ENCODE measurements at regions not wholly inside any gene's neighbourhood (a gene's known extent, or its start where the extent isn't known, plus 50 kb on each side); places are given as distances from the start of the nearest gene placed in this dataset.
"Not testable (repeated sequence)": the region's sequence is repeated elsewhere in the genome, so short reads cannot be mapped to it uniquely, and the experiment has no call there.

DNA sequence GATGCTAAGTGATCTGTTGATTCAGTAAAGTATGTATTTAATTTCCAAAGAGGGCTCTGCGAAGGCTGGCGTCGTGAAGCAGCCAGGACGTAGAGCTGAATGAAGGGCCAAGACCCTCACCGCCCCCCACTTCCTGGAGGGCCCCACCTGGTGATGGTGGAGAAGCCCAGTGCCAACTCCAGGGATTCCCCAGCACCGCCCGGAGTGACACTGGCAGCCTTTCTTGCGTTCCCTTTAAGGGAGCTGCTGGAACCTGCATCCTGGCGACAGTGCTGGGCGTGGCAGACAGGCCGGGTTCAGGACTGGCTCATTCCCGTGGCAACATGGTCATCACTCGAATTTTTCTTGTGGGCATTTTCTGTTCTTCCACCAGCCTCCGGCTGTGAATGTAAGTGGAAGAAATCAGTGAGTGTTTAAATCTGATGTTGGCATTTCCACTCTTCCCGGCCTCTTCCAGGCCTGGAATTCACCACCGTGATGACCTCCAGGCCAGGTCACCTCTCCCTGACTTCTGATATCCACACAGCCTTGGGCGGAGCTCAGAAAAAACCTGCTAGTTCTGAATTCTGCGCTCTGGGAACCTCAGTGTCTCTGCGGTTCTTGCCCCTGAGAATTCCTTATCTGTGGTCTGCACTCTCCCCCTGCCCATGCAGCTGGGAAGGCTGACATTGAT lies 57.4 kb upstream of the DACT2 start:
- DNase-seq (ENCODE audit: low read depth), result no peak
- H3K4me3 ChIP-seq (ENCODE audit: low read depth, low read length), result no peak overlapping the region
- no peak for TF ChIP-seq MYC (IDR thresholded peaks at IDR 0.05; ENCODE audit: low read depth, low read length)
- TF ChIP-seq POLR2A (IDR thresholded peaks at IDR 0.05; ENCODE audit: extremely low read depth, insufficient read length), result no peak
- TF ChIP-seq, protein P1, sequence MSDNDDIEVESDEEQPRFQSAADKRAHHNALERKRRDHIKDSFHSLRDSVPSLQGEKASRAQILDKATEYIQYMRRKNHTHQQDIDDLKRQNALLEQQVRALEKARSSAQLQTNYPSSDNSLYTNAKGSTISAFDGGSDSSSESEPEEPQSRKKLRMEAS (IDR thresholded peaks at IDR 0.05; ENCODE audit: low read depth, low read length), result no peak
- TF ChIP-seq, protein P2, sequence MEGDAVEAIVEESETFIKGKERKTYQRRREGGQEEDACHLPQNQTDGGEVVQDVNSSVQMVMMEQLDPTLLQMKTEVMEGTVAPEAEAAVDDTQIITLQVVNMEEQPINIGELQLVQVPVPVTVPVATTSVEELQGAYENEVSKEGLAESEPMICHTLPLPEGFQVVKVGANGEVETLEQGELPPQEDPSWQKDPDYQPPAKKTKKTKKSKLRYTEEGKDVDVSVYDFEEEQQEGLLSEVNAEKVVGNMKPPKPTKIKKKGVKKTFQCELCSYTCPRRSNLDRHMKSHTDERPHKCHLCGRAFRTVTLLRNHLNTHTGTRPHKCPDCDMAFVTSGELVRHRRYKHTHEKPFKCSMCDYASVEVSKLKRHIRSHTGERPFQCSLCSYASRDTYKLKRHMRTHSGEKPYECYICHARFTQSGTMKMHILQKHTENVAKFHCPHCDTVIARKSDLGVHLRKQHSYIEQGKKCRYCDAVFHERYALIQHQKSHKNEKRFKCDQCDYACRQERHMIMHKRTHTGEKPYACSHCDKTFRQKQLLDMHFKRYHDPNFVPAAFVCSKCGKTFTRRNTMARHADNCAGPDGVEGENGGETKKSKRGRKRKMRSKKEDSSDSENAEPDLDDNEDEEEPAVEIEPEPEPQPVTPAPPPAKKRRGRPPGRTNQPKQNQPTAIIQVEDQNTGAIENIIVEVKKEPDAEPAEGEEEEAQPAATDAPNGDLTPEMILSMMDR (IDR thresholded peaks at IDR 0.05; ENCODE audit: low read depth, low read length), result no peak

DNA sequence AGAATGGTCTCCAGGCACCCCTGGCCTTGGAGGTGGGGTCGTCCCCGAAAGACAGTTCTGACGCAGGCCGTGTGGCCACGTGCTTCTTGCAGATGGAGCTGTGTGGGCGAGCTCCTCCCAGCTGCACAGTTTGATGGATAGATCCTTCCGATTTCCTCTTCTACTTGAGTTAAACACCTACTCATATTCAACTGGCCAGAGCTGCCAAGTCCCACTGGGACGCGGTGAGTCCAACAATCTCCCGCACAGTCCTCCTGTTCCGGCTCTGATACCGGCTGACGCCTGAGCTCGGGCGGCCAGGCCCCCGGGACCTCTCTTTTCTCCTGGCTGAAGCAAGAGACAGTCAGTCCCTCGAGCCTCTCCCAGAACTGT lies 57.9 kb upstream of the DACT2 start:
- no peak for TF ChIP-seq MYC (IDR thresholded peaks at IDR 0.05; ENCODE audit: low read depth, low read length)
- TF ChIP-seq POLR2A (IDR thresholded peaks at IDR 0.05; ENCODE audit: extremely low read depth, insufficient read length), result no peak
- TF ChIP-seq, protein P2 (IDR thresholded peaks at IDR 0.05; ENCODE audit: low read depth, low read length), result no peak
- TF ChIP-seq, protein P1 (IDR thresholded peaks at IDR 0.05; ENCODE audit: low read depth, low read length), result no peak
- H3K4me3 ChIP-seq (ENCODE audit: low read depth, low read length), result no peak overlapping the region
- DNase-seq (ENCODE audit: low read depth), result no peak

DNA sequence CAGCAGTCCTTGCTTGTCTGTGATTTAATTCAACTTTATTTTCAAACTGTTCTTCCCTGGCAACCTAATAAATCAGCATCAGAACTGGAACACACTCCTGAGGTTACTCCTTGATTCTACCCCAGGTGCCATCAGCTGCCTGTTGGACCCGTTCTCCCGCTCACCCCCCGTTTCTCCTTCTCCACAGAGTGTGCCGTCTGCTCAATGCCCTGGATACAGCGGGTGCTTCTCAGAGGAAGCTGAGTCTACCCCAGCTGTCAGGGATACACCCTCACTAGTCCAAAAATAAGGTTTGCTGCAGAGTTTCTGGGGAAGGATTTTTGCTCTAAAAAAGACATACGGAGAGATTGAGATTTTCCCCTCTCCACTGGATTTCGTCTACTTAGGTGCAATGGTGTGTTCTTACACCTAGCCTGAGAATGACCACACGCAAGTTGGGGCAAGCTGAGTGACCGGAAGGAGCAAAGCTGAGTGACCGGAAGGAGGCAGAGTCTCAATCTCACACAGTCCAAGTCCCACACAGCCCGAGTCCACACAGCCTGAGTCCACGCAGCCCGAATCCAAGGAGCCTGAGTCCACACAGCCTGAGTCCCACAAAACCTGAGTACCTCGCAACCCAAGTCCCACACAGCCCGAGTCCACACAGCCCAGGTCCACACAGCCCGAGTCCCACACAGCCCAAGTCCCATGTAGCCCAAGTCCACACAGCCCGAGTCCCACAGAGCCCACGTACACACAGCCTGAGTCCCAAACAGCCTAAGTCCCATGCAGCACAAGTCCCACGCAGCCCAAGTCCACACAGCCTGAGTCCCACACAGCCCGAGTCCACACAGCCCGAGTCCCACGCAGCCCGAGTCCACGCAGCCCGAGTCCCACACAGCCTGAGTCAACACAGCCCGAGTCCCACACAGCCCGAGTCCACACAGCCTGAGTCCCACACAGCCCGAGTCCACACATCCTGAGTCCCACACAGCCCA lies 58.6 kb upstream of the DACT2 start:
- H3K4me3 ChIP-seq (ENCODE audit: low read depth, low read length), result no peak overlapping the region
- no peak for DNase-seq (ENCODE audit: low read depth)
- TF ChIP-seq POLR2A (IDR thresholded peaks at IDR 0.05; ENCODE audit: extremely low read depth, insufficient read length), result no peak
- TF ChIP-seq MYC (IDR thresholded peaks at IDR 0.05; ENCODE audit: low read depth, low read length), result no peak
- TF ChIP-seq, protein P2 (IDR thresholded peaks at IDR 0.05; ENCODE audit: low read depth, low read length), result no peak
- TF ChIP-seq, protein P1 (IDR thresholded peaks at IDR 0.05; ENCODE audit: low read depth, low read length), result no peak

DNA sequence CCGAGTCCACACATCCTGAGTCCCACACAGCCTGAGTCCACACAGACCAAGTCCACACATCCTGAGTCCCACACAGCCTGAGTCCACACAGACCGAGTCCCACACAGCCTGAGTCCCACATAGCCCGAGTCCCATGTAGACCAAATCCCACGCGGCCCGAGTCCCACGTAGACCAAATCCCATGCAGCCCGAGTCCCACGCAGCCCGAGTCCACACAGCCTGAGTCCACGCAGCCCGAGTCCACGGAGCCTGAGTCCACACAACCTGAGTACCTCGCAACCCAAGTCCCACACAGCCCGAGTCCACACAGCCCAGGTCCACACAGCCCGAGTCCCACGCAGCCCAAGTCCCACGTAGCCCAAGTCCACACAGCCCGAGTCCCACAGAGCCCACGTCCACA lies 60.0 kb upstream of the DACT2 start:
- DNase-seq (ENCODE audit: low read depth); H3K4me3 ChIP-seq (ENCODE audit: low read depth, low read length): not testable (repeated sequence)

DNA sequence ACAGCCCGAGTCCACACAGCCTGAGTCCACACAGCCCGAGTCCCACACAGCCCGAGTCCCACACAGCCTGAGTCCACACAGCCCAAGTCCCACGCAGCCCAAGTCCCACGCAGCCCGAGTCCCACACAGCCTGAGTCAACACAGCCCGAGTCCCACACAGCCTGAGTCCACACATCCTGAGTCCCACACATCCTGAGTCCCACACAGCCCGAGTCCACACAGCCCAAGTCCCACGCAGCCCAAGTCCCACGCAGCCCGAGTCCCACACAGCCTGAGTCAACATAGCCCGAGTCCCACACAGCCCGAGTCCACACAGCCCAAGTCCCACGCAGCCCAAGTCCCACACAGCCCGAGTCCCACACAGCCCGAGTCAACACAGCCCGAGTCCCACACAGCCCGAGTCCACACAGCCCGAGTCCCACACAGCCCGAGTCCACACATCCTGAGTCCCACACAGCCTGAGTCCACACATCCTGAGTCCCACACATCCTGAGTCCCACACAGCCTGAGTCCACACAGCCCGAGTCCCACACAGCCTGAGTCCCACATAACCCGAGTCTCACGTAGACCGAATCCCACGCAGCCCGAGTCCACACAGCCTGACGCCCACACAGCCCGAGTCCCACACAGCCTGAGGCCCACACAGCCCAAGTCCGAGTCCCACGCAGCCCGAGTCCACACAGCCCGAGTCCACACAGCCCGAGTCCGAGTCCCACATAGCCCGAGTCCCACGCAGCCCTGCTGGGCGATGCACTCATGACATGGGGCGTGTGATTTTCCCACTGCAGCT lies 60.6 kb upstream of the SMOC2 start:
- H3K4me3 ChIP-seq (ENCODE audit: low read depth, low read length); DNase-seq (ENCODE audit: low read depth): not testable (repeated sequence)

DNA sequence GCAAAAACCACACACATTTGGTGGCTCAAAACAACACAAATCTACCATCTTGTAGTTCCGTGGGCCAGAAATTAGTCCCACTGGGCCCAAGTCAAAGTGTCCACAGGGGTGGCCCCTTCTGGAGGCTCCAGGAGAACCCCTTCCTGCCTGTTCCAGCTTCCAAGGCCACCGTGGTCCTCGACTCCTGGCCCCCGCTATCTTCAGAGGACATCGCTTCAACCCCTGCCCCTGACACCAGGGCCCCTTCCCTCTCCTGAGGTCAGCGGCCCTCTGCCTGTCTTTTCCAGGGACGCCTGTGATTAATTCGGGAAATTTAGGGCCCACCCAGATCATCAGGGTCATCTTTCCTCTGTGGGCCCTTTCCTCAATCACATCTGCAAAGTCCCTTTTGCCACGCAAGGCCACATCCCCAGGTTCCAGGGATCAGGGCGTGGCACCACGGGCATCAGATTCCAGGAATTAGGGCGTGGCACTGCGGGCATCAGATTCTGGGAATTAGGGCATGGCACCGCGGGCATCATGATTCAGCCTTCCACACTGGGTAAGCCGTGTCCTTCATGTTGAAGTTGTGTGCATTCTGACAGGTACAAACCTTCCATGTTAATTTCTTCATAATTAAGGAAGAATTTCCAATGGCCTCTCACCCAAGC lies 59.9 kb upstream of the SMOC2 start:
- H3K4me3 ChIP-seq (ENCODE audit: low read depth, low read length), result no peak overlapping the region
- TF ChIP-seq POLR2A (IDR thresholded peaks at IDR 0.05; ENCODE audit: extremely low read depth, insufficient read length) (no peak), MYC (IDR thresholded peaks at IDR 0.05; ENCODE audit: low read depth, low read length) (no peak)
- TF ChIP-seq, protein P2 (IDR thresholded peaks at IDR 0.05; ENCODE audit: low read depth, low read length), result no peak
- TF ChIP-seq, protein P1 (IDR thresholded peaks at IDR 0.05; ENCODE audit: low read depth, low read length), result no peak
- DNase-seq (ENCODE audit: low read depth), result no peak

All from NB4 (cell line).